GM23248 (cell line): ENCODE measurements at regions not wholly inside any gene's neighbourhood (a gene's known extent, or its start where the extent isn't known, plus 50 kb on each side); places are given as distances from the start of the nearest gene placed in this dataset.

Experiments used
- DNase-seq: peaks from one replicate; pipeline ENCODE4 v3.0.0-alpha.2; 2015
- H2AFZ ChIP-seq: fragments of 200-600 bp; sonication (generic); 2 replicates; pipeline ENCODE4 v1.6.1; 2016; ENCODE audit warnings: antibody characterized with exemption
- H3F3A ChIP-seq: fragments of 200-600 bp; sonication (generic); 2 replicates; pipeline ENCODE4 v1.6.1; 2016; ENCODE audit warnings: mild to moderate bottlenecking, antibody characterized with exemption, mixed run types; ENCODE audit not compliant: insufficient read depth
- H3K27ac ChIP-seq: fragments of 200-600 bp; sonication (generic); 2 replicates; pipeline ENCODE4 v1.5.1; 2016; ENCODE audit warnings: mild to moderate bottlenecking
- H3K27me3 ChIP-seq: fragments of 200-600 bp; sonication (generic); replicated peaks from 2 replicates; pipeline ENCODE4 v1.6.1; 2016; ENCODE audit warnings: mild to moderate bottlenecking; ENCODE audit not compliant: insufficient read depth
- H3K36me3 ChIP-seq: fragments of 200-600 bp; sonication (generic); 2 replicates; pipeline ENCODE4 v1.6.1; 2016; ENCODE audit warnings: low read depth, mild to moderate bottlenecking
- H3K4me1 ChIP-seq: fragments of 200-600 bp; sonication (generic); 2 replicates; pipeline ENCODE4 v1.6.1; 2016; ENCODE audit warnings: mild to moderate bottlenecking; ENCODE audit not compliant: insufficient read depth
- H3K4me2 ChIP-seq: fragments of 200-600 bp; sonication (generic); one replicate; pipeline ENCODE4 v1.6.1; 2016; ENCODE audit warnings: mild to moderate bottlenecking; ENCODE audit not compliant: unreplicated experiment
- H3K4me3 ChIP-seq: fragments of 200-600 bp; sonication (generic); 2 replicates; pipeline ENCODE4 v1.5.1; 2016; ENCODE audit warnings: mild to moderate bottlenecking
- H3K79me2 ChIP-seq: fragments of 200-600 bp; sonication (generic); 2 replicates; pipeline ENCODE4 v1.6.1; 2016; ENCODE audit warnings: mild to moderate bottlenecking; ENCODE audit not compliant: insufficient read depth
- H3K9ac ChIP-seq: fragments of 200-600 bp; sonication (generic); 2 replicates; pipeline ENCODE4 v1.6.1; 2016; ENCODE audit warnings: mild to moderate bottlenecking
- H3K9me2 ChIP-seq: fragments of 200-600 bp; sonication (generic); 2 replicates; pipeline ENCODE4 v1.6.1; 2016; ENCODE audit warnings: mixed run types, mild to moderate bottlenecking, moderate library complexity; ENCODE audit not compliant: insufficient read depth
- H3K9me3 ChIP-seq: fragments of 200-600 bp; sonication (generic); one replicate; pipeline ENCODE4 v1.6.1; 2017; ENCODE audit warnings: low read depth
- H4K20me1 ChIP-seq: fragments of 200-600 bp; sonication (generic); 2 replicates; pipeline ENCODE4 v1.6.0; 2016; ENCODE audit not compliant: insufficient read depth
- EZH2 ChIP-seq: fragments of 200-600 bp; sonication (generic); IDR thresholded peaks from 2 replicates; pipeline ENCODE4 v1.6.1; 2018; ENCODE audit warnings: antibody characterized with exemption, mild to moderate bottlenecking; ENCODE audit not compliant: insufficient read depth, poor library complexity, severe bottlenecking
- EZH2phosphoT487 ChIP-seq: fragments of 200-600 bp; sonication (generic); IDR thresholded peaks from 2 replicates; pipeline ENCODE4 v1.6.1; 2018; ENCODE audit warnings: antibody characterized with exemption, moderate library complexity, mild to moderate bottlenecking, low read depth; ENCODE audit not compliant: insufficient read depth
- WGBS, 2 experiments: methylation state at CpG; one replicate each; pipeline ENCODE4 v1.1.6; 2015 to 2017; ENCODE audit warnings: low lambda C conversion rate in 2 of 2, low coverage in 1 of 2; ENCODE audit errors: missing lambda C conversion rate in 2 of 2; 5-methylcytosine and 5-hydroxymethylcytosine counted together
- in situ Hi-C: fragments of 300-500 bp; cut with MboI; formaldehyde crosslinking; loops from 2 replicates; pipeline ENCODE4 v1.15.0; 2020

GRCh38 chr2:126085011-126085795 lies 570.8 kb upstream of the GYPC start:
- Histone ChIP-seq H3K36me3 (no peaks in the 10 kb centered on the region), H3K79me2 (no peaks in the 10 kb centered on the region), H3K9me2 (no peaks in the 10 kb centered on the region), H3K27ac (no peak overlapping the region), H3K4me2 (no peak overlapping the region), H3F3A (no peaks in the 10 kb centered on the region), H3K4me3 (no peak overlapping the region), H3K4me1 (no peaks in the 10 kb centered on the region), H3K9me3 (no peaks in the 10 kb centered on the region), H3K27me3 (no peaks in the 10 kb centered on the region), H3K9ac (no peak overlapping the region), H2AFZ (no peak overlapping the region), H4K20me1 (no peaks in the 10 kb centered on the region)
- in situ Hi-C loops, result no loop called here
- no peak for DNase-seq
- TF ChIP-seq EZH2 (no peak), EZH2phosphoT487 (no peak)
- WGBS, 2 experiments, result 14 to 29% methylated on average over 3 of the region's 3 CpGs

- H3K4me1 ChIP-seq, result no peaks in the 10 kb centered on the region
- no peak overlapping the region for H3K9ac ChIP-seq
- DNase-seq, result no peak
- H3K9me2 ChIP-seq, result no peaks in the 10 kb centered on the region
- in situ Hi-C loops, result no loop called here
- H3K79me2 ChIP-seq, result no peaks in the 10 kb centered on the region
- H3F3A ChIP-seq, result no peaks in the 10 kb centered on the region
- H3K27ac ChIP-seq, result no peak overlapping the region
- no peaks in the 10 kb centered on the region for H3K9me3 ChIP-seq
- no peak overlapping the region for H2AFZ ChIP-seq
- no peaks in the 10 kb centered on the region for H4K20me1 ChIP-seq
- no peak overlapping the region for H3K4me2 ChIP-seq
- WGBS, 2 experiments, result 5 to 7% methylated on average over 1 of the region's 1 CpG
- TF ChIP-seq EZH2, result no peak
- TF ChIP-seq EZH2phosphoT487, result no peak
- H3K4me3 ChIP-seq, result no peak overlapping the region
- no peaks in the 10 kb centered on the region for H3K27me3 ChIP-seq
- no peaks in the 10 kb centered on the region for H3K36me3 ChIP-seq
These were observed 555.0 kb upstream of the GYPC start for GRCh38 chr2:126100962-126101361.

- H3K4me2 ChIP-seq, result no peak overlapping the region
- H3K27me3 ChIP-seq, result no peaks in the 10 kb centered on the region
- no peak overlapping the region for H3K9ac ChIP-seq
- no peaks in the 10 kb centered on the region for H4K20me1 ChIP-seq
- no peaks in the 10 kb centered on the region for H3K9me3 ChIP-seq
- H3F3A ChIP-seq, result no peaks in the 10 kb centered on the region
- 8 to 14% methylated on average over 3 of the region's 3 CpGs for WGBS, 2 experiments
- no peaks in the 10 kb centered on the region for H3K4me1 ChIP-seq
- in situ Hi-C loops, result no loop called here
- no peaks in the 10 kb centered on the region for H3K36me3 ChIP-seq
- H3K9me2 ChIP-seq, result no peaks in the 10 kb centered on the region
- no peaks in the 10 kb centered on the region for H3K79me2 ChIP-seq
- no peak for TF ChIP-seq EZH2
- TF ChIP-seq EZH2phosphoT487, result no peak
- H3K4me3 ChIP-seq, result no peak overlapping the region
- DNase-seq, result no peak
- H3K27ac ChIP-seq, result no peak overlapping the region
- H2AFZ ChIP-seq, result no peak overlapping the region
These were observed 550.0 kb upstream of the GYPC start for GRCh38 chr2:126106006-126106405.

GRCh38 chr2:126107883-126108282 lies 548.1 kb upstream of the GYPC start:
- Histone ChIP-seq H2AFZ (no peak overlapping the region), H3K27me3 (no peaks in the 10 kb centered on the region), H3F3A (no peaks in the 10 kb centered on the region), H3K9ac (no peak overlapping the region), H3K4me1 (no peaks in the 10 kb centered on the region), H4K20me1 (no peaks in the 10 kb centered on the region), H3K9me2 (no peaks in the 10 kb centered on the region), H3K9me3 (no peaks in the 10 kb centered on the region), H3K4me2 (no peak overlapping the region), H3K27ac (no peak overlapping the region), H3K4me3 (no peak overlapping the region), H3K79me2 (no peaks in the 10 kb centered on the region), H3K36me3 (no peaks in the 10 kb centered on the region)
- no peak for DNase-seq
- in situ Hi-C loops, result no loop called here
- TF ChIP-seq EZH2phosphoT487 (no peak), EZH2 (no peak)
- whole genome bisulfite sequencing, 2 experiments, result 15 to 17% methylated on average over 1 of the region's 1 CpG
